ENCODE measurements at regions not wholly inside any gene's neighbourhood (a gene's known extent, or its start where the extent isn't known, plus 50 kb on each side); places are given as distances from the start of the nearest gene placed in this dataset.

- TF ChIP-seq POLR2A (IDR thresholded peaks at IDR 0.05; ENCODE audit: low read length), result no peak
- no peak for TF ChIP-seq GATA1 (IDR thresholded peaks at IDR 0.05; ENCODE audit: low read depth, low read length)
These were observed 346.3 kb upstream of the TNP1 start for GRCh38 chr2:217206016-217206725.
